HCT116 (cell line): ENCODE measurements at regions not wholly inside any gene's neighbourhood (a gene's known extent, or its start where the extent isn't known, plus 50 kb on each side); places are given as distances from the start of the nearest gene placed in this dataset.

Experiments
- ATAC-seq: fragments of 200-7000 bp; cut with Tn5 transposase; 2 replicates; pipeline ENCODE4 v1.9.1; 2020; ENCODE audit warnings: mild to moderate bottlenecking, moderate library complexity
- BruUV-seq: library from RNA; stranded (reverse); fragments of 400-500 nt; replicated peaks from 2 replicates; lab custom pipeline; 2021; lab: Mats Ljungman, UMichigan
- CTCF ChIA-PET: fragments of 300-600 bp; sonication (Branson Sonifier 250); formaldehyde crosslinking; loops from one replicate; lab custom pipeline; 2021; ENCODE audit warnings: antibody characterized with exemption; lab: Charles Lee
- POLR2A ChIA-PET: fragments of 300-600, 350-600 bp; sonication (Branson Sonifier 250); formaldehyde crosslinking; loops from one replicate; lab custom pipeline; 2021; ENCODE audit warnings: antibody characterized with exemption; lab: Charles Lee
- RAD21 ChIA-PET, 2 experiments: fragments of 300-600 bp; sonication (Branson Sonifier 250); formaldehyde crosslinking; loops; one replicate each; lab custom pipeline; 2023; ENCODE audit warnings: low total read pairs in 2 of 2; ENCODE audit not compliant: uncharacterized antibody in 2 of 2, unreplicated experiment in 2 of 2, low non-redundant PET in 1 of 2; lab: Charles Lee
- DNase-seq: peaks from one replicate; pipeline ENCODE4 v3.0.0-alpha.2; 2010; ENCODE audit warnings: low read depth, low spot score
- H2AFZ ChIP-seq: fragments of 200-600 bp; shearing (Covaris generic), sonication (generic); 2 replicates; pipeline ENCODE4 v1.6.1; 2017; ENCODE audit warnings: low read depth, mixed run types, mixed read lengths, antibody characterized with exemption, low read length; ENCODE audit not compliant: poor library complexity, severe bottlenecking
- H3K27ac ChIP-seq: 2 replicates; pipeline ENCODE4 v1.5.1; 2012; ENCODE audit warnings: low read depth, low read length
- H3K27me3 ChIP-seq: fragments of 200-600 bp; sonication (generic); 2 replicates; pipeline ENCODE4 v1.6.1; 2016; ENCODE audit warnings: mixed run types, low read length, mixed read lengths; ENCODE audit not compliant: insufficient read depth
- H3K36me3 ChIP-seq, 2 experiments: fragments of 200-500 bp in 1 of 2; fragments of 200-600 bp in 1 of 2; sonication (Bioruptor generic) in 1 of 2; sonication (generic) in 1 of 2; 2 replicates each; pipeline versions ENCODE4 v1.5.1 to v1.6.1; 2014 to 2016; ENCODE audit warnings: low read length in 2 of 2, inconsistent platforms in 1 of 2, mixed read lengths in 1 of 2, mixed run types in 1 of 2; ENCODE audit not compliant: insufficient read depth in 2 of 2, control insufficient read depth in 1 of 2
- H3K4me1 ChIP-seq, 2 experiments: fragments of 200-600 bp in 1 of 2; sonication (generic) in 1 of 2; 2 replicates each; pipeline versions ENCODE4 v1.5.1 to v1.6.1; 2012 to 2017; ENCODE audit warnings: low read length in 2 of 2, inconsistent platforms in 1 of 2, mild to moderate bottlenecking in 1 of 2, mixed read lengths in 1 of 2, mixed run types in 1 of 2, moderate library complexity in 1 of 2; ENCODE audit not compliant: insufficient read depth in 2 of 2, control insufficient read depth in 1 of 2
- H3K4me2 ChIP-seq: fragments of 200-600 bp; sonication (generic); 2 replicates; pipeline ENCODE4 v1.6.1; 2017; ENCODE audit warnings: mixed run types, low read length, mixed read lengths
- H3K4me3 ChIP-seq, 2 experiments: fragments of 200-600 bp in 1 of 2; sonication (generic) in 1 of 2; replicated peaks in 1 of 2; 2 replicates each; pipeline ENCODE4 v1.5.1; 2011 to 2016; ENCODE audit warnings: low read length in 2 of 2, control low read depth in 1 of 2, low read depth in 1 of 2, mild to moderate bottlenecking in 1 of 2, mixed read lengths in 1 of 2, mixed run types in 1 of 2
- H3K79me2 ChIP-seq: fragments of 200-600 bp; sonication (generic); 2 replicates; pipeline ENCODE4 v1.6.1; 2017; ENCODE audit warnings: mild to moderate bottlenecking, mixed run types, low read length, moderate library complexity, mixed read lengths; ENCODE audit not compliant: insufficient read depth
- H3K9ac ChIP-seq: fragments of 200-600 bp; sonication (generic); 2 replicates; pipeline ENCODE4 v1.6.1; 2016; ENCODE audit warnings: low read length, mixed read lengths
- H3K9me2 ChIP-seq: fragments of 200-600 bp; sonication (generic), shearing (Covaris generic); 2 replicates; pipeline ENCODE4 v1.6.1; 2017; ENCODE audit warnings: mixed run types, mild to moderate bottlenecking, moderate library complexity; ENCODE audit not compliant: insufficient read depth
- H3K9me3 ChIP-seq, 2 experiments: fragments of 200-500 bp in 1 of 2; fragments of 200-600 bp in 1 of 2; sonication (Bioruptor generic) in 1 of 2; sonication (generic) in 1 of 2; 2 replicates each; pipeline ENCODE4 v1.6.1; 2014 to 2017; ENCODE audit warnings: low read length in 2 of 2, mixed read lengths in 2 of 2, inconsistent platforms in 1 of 2, low read depth in 1 of 2, mild to moderate bottlenecking in 1 of 2, mixed run types in 1 of 2, moderate library complexity in 1 of 2; ENCODE audit not compliant: control insufficient read depth in 1 of 2, insufficient read depth in 1 of 2
- H4K20me1 ChIP-seq: fragments of 200-600 bp; sonication (generic), shearing (Covaris generic); 2 replicates; pipeline ENCODE4 v1.6.1; 2017; ENCODE audit warnings: mixed run types, mild to moderate bottlenecking, moderate library complexity; ENCODE audit not compliant: insufficient read depth
- CBX3 ChIP-seq: IDR thresholded peaks from 2 replicates; pipeline ENCODE4 v1.6.1; 2012; ENCODE audit warnings: low read depth
- EGR1 ChIP-seq: IDR thresholded peaks from 2 replicates; pipeline ENCODE4 v1.6.1; 2012; ENCODE audit warnings: low read depth
- ELF1 ChIP-seq: IDR thresholded peaks from 2 replicates; pipeline ENCODE4 v1.6.1; 2012; ENCODE audit warnings: low read depth, borderline replicate concordance
- EZH2phosphoT487 ChIP-seq: fragments of 200-600 bp; IDR thresholded peaks from 2 replicates; pipeline ENCODE4 v1.6.1; 2018; ENCODE audit warnings: antibody characterized with exemption, borderline replicate concordance
- FOSL1 ChIP-seq: IDR thresholded peaks from 2 replicates; pipeline ENCODE4 v1.6.1; 2012; ENCODE audit warnings: low read depth
- JUND ChIP-seq: IDR thresholded peaks from 2 replicates; pipeline ENCODE4 v1.6.1; 2012
- POLR2A ChIP-seq: IDR thresholded peaks from 2 replicates; pipeline ENCODE4 v1.7.0; 2011; ENCODE audit warnings: borderline replicate concordance; ENCODE audit not compliant: insufficient read depth, insufficient read length; ENCODE audit errors: extremely low read depth
- POLR2AphosphoS5 ChIP-seq: IDR thresholded peaks from 2 replicates; pipeline ENCODE4 v1.6.1; 2011; ENCODE audit warnings: mild to moderate bottlenecking, low read depth, low read length, moderate library complexity
- RAD21 ChIP-seq: IDR thresholded peaks from 2 replicates; pipeline ENCODE4 v1.6.1; 2012; ENCODE audit warnings: low read depth, mild to moderate bottlenecking
- SP1 ChIP-seq: IDR thresholded peaks from 2 replicates; pipeline ENCODE4 v1.6.1; 2012; ENCODE audit warnings: low read depth
- SRF ChIP-seq: IDR thresholded peaks from 2 replicates; pipeline ENCODE4 v1.6.1; 2012; ENCODE audit warnings: low read depth
- TCF7L2 ChIP-seq: IDR thresholded peaks from 2 replicates; pipeline ENCODE4 v1.7.0; 2011; ENCODE audit warnings: borderline replicate concordance, inconsistent platforms; ENCODE audit not compliant: insufficient read depth, insufficient read length; ENCODE audit errors: extremely low read depth
- YY1 ChIP-seq: IDR thresholded peaks from 2 replicates; pipeline ENCODE4 v1.6.1; 2011; ENCODE audit warnings: low read length, low read depth, moderate library complexity, mild to moderate bottlenecking; ENCODE audit not compliant: insufficient replicate concordance; ENCODE audit errors: extremely low read depth
- ZFX ChIP-seq: fragments of 450-650 bp; IDR thresholded peaks from 2 replicates; pipeline ENCODE4 v1.6.1; 2017
- ZNF274 ChIP-seq: fragments of 200-500 bp; sonication (Bioruptor generic); IDR thresholded peaks from 2 replicates; pipeline ENCODE4 v1.6.1; 2014; ENCODE audit warnings: mild to moderate bottlenecking, low read depth, low read length, inconsistent platforms
- intact Hi-C: fragments of 100-400 bp; cut with micrococcal nuclease; formaldehyde crosslinking; loops from 2 replicates; pipeline ENCODE4 v1.10.0; 2022
- TF ChIP-seq, protein P1 (sequence below): IDR thresholded peaks from 2 replicates; pipeline ENCODE4 v1.6.1; 2012
- TF ChIP-seq, protein P2 (sequence below): IDR thresholded peaks from 2 replicates; pipeline ENCODE4 v1.6.1; 2011; ENCODE audit warnings: mild to moderate bottlenecking, low read length, moderate library complexity; ENCODE audit not compliant: insufficient replicate concordance; ENCODE audit errors: extremely low read depth
- TF ChIP-seq, protein P3 (sequence below): IDR thresholded peaks from 2 replicates; pipeline ENCODE4 v1.6.1; 2012

DNA sequence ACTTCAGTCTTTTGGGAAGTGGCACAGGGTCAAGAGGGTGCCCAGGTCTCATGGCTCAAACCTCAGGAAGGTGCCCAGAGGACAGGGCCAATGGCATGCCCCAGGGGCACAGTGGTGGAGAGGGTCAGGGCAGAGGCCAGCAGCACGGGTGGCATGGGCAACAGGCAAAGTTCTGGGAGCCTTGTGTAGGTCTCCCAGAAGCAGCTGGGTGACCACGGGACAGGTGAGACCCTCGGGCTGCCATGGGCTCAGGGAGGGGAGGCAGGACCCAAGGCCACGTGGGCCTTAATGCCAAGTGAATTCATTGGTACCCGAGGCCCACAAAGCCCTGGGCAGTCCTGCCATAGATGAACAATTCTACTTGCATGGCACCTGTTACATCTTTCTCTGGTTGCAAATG, 72.4 kb upstream of the ADAMTS2 start:
- ATAC-seq, result no peak
- H3K9ac ChIP-seq, result no peak overlapping the region
- no peak for TF ChIP-seq ZNF274
- TF ChIP-seq POLR2AphosphoS5, result no peak
- TF ChIP-seq RAD21, result no peak
- TF ChIP-seq, protein P1, sequence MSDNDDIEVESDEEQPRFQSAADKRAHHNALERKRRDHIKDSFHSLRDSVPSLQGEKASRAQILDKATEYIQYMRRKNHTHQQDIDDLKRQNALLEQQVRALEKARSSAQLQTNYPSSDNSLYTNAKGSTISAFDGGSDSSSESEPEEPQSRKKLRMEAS, result no peak
- no peak for TF ChIP-seq POLR2A
- TF ChIP-seq, protein P2, sequence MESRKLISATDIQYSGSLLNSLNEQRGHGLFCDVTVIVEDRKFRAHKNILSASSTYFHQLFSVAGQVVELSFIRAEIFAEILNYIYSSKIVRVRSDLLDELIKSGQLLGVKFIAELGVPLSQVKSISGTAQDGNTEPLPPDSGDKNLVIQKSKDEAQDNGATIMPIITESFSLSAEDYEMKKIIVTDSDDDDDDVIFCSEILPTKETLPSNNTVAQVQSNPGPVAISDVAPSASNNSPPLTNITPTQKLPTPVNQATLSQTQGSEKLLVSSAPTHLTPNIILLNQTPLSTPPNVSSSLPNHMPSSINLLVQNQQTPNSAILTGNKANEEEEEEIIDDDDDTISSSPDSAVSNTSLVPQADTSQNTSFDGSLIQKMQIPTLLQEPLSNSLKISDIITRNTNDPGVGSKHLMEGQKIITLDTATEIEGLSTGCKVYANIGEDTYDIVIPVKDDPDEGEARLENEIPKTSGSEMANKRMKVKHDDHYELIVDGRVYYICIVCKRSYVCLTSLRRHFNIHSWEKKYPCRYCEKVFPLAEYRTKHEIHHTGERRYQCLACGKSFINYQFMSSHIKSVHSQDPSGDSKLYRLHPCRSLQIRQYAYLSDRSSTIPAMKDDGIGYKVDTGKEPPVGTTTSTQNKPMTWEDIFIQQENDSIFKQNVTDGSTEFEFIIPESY, result no peak
- no peak for TF ChIP-seq SRF
- TF ChIP-seq, protein P3, sequence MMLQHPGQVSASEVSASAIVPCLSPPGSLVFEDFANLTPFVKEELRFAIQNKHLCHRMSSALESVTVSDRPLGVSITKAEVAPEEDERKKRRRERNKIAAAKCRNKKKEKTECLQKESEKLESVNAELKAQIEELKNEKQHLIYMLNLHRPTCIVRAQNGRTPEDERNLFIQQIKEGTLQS, result no peak
- no peak for TF ChIP-seq ZFX
- no peak for TF ChIP-seq YY1
- TF ChIP-seq CBX3, result no peak
- no peak for TF ChIP-seq EZH2phosphoT487
- TF ChIP-seq TCF7L2, result no peak
- no peak for TF ChIP-seq SP1
- TF ChIP-seq JUND, result no peak
- TF ChIP-seq ELF1, result no peak
- TF ChIP-seq FOSL1, result no peak
- TF ChIP-seq EGR1, result no peak
- no peaks in the 10 kb centered on the region for H3K4me1 ChIP-seq
- H3K27me3 ChIP-seq, result peaks cover 5% of the 10 kb centered on the region; the same call in 1 of the 2 replicates
- H3K9me3 ChIP-seq, result no peaks in the 10 kb centered on the region
- RAD21 ChIA-PET, result no interaction called here
- DNase-seq, result no peak
- no TSS peak for BruUV-seq
- no peaks in the 10 kb centered on the region for H3K9me2 ChIP-seq
- H3K4me3 ChIP-seq, result no peak overlapping the region
- H2AFZ ChIP-seq, result no peak overlapping the region
- POLR2A ChIA-PET, result no interaction called here
- no peak overlapping the region for H3K27ac ChIP-seq
- H3K79me2 ChIP-seq, result no peaks in the 10 kb centered on the region
- no peaks in the 10 kb centered on the region for H4K20me1 ChIP-seq
- H3K4me2 ChIP-seq, result no peak overlapping the region
- CTCF ChIA-PET, result no interaction called here
- intact Hi-C loops, result no loop called here
- no peaks in the 10 kb centered on the region for H3K36me3 ChIP-seq
